Neural progenitor cell (in vitro differentiated cells): ENCODE measurements at regions not wholly inside any gene's neighbourhood (a gene's known extent, or its start where the extent isn't known, plus 50 kb on each side); places are given as distances from the start of the nearest gene placed in this dataset.

Experiments used
- DNase-seq: peaks from one replicate; pipeline ENCODE4 v3.0.0-alpha.2; 2016; ENCODE audit warnings: low spot score
- H2AFZ ChIP-seq: fragments of 200-600 bp; sonication (generic); replicated peaks from 2 replicates; pipeline ENCODE4 v1.6.1; 2016; ENCODE audit warnings: antibody characterized with exemption
- H3F3A ChIP-seq: fragments of 200-600 bp; sonication (generic); 2 replicates; pipeline ENCODE4 v1.6.1; 2016; ENCODE audit warnings: antibody characterized with exemption, low read depth
- H3K27ac ChIP-seq: fragments of 200-600 bp; sonication (generic); 2 replicates; pipeline ENCODE4 v1.5.1; 2016; ENCODE audit warnings: mild to moderate bottlenecking
- H3K27me3 ChIP-seq: fragments of 200-600 bp; sonication (generic); 2 replicates; pipeline ENCODE4 v1.6.1; 2016; ENCODE audit warnings: mild to moderate bottlenecking, moderate library complexity
- H3K36me3 ChIP-seq: fragments of 200-600 bp; sonication (generic); 2 replicates; pipeline ENCODE4 v1.5.1; 2016
- H3K4me1 ChIP-seq: fragments of 200-600 bp; sonication (generic); 2 replicates; pipeline ENCODE4 v1.6.1; 2016; ENCODE audit warnings: mixed run types
- H3K4me2 ChIP-seq: fragments of 200-600 bp; sonication (generic); 2 replicates; pipeline ENCODE4 v1.6.1; 2016
- H3K4me3 ChIP-seq: fragments of 200-600 bp; sonication (generic); 2 replicates; pipeline ENCODE4 v1.5.1; 2016
- H3K79me2 ChIP-seq: fragments of 200-600 bp; sonication (generic); 2 replicates; pipeline ENCODE4 v1.6.1; 2016; ENCODE audit warnings: low read depth
- H3K9ac ChIP-seq: fragments of 200-600 bp; sonication (generic); 2 replicates; pipeline ENCODE4 v1.6.1; 2016
- H3K9me3 ChIP-seq: fragments of 200-600 bp; sonication (generic); 2 replicates; pipeline ENCODE4 v1.5.1; 2016; ENCODE audit warnings: low read depth
- H4K20me1 ChIP-seq: fragments of 200-600 bp; sonication (generic); 2 replicates; pipeline ENCODE4 v1.6.1; 2016; ENCODE audit warnings: low read depth
- H3K27ac Mint-ChIP-seq: 3 replicates; pipeline ENCODE4 v1.8.0; 2021; ENCODE audit warnings: mixed read lengths
- H3K27me3 Mint-ChIP-seq: 2 replicates; pipeline ENCODE4 v1.8.0; 2022; ENCODE audit warnings: low read depth, mild to moderate bottlenecking, inconsistent platforms, moderate library complexity, mixed read lengths; ENCODE audit not compliant: insufficient read depth
- H3K36me3 Mint-ChIP-seq: 3 replicates; pipeline ENCODE4 v1.8.0; 2021; ENCODE audit warnings: mixed read lengths
- H3K4me1 Mint-ChIP-seq: 3 replicates; pipeline ENCODE4 v1.8.0; 2021; ENCODE audit warnings: mixed read lengths
- H3K4me3 Mint-ChIP-seq: 3 replicates; pipeline ENCODE4 v1.8.0; 2021; ENCODE audit warnings: mild to moderate bottlenecking, moderate library complexity, mixed read lengths
- H3K9me3 Mint-ChIP-seq: 3 replicates; pipeline ENCODE4 v1.8.0; 2020; ENCODE audit warnings: mixed read lengths
- EZH2 ChIP-seq: fragments of 200-600 bp; sonication (generic); IDR thresholded peaks from 2 replicates; pipeline ENCODE4 v1.6.1; 2017; ENCODE audit warnings: antibody characterized with exemption, mild to moderate bottlenecking, moderate library complexity
- EZH2phosphoT487 ChIP-seq: fragments of 200-600 bp; sonication (generic); IDR thresholded peaks from 2 replicates; pipeline ENCODE4 v1.6.1; 2017; ENCODE audit warnings: antibody characterized with exemption
- TF ChIP-seq, protein P1 (sequence below): fragments of 200-600 bp; sonication (generic); IDR thresholded peaks from 2 replicates; pipeline ENCODE4 v1.5.1; 2017; ENCODE audit warnings: antibody characterized with exemption, mild to moderate bottlenecking

DNA sequence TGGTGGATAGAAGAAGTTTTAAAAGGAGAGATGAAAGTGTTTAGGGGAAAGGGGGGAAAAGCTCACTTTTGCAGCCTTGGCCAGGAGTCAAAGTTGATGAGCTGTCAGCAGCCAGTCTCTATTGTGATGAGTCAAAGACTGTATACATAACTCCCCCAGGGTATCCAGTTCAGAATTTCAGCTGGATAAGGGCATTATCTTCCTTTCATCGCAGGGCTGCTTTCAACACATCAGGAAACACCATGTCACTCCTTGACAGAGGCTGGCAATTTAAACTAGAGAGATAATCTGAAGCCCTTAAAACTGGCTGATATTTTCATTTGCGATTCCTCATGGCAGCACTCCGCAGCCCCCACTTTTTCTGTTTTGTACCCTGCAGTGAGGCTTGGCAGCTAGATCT lies 328.5 kb downstream of the TBX15 start:
- no peak for TF ChIP-seq EZH2
- Histone ChIP-seq H3K27ac (no peak overlapping the region), H3K9ac (no peak overlapping the region), H3K27me3 (no peaks in the 10 kb centered on the region), H3K4me2 (no peak overlapping the region), H3K9me3 (peaks cover 9% of the 10 kb centered on the region), H3K36me3 (peaks cover 4% of the 10 kb centered on the region), H3K79me2 (no peaks in the 10 kb centered on the region), H3K4me1 (no peaks in the 10 kb centered on the region), H2AFZ (no peak overlapping the region), H3F3A (no peaks in the 10 kb centered on the region), H4K20me1 (no peaks in the 10 kb centered on the region), H3K4me3 (no peak overlapping the region)
- no peak overlapping the region for H3K4me3 Mint-ChIP-seq
- peak; percentile 6 for DNase-seq
- H3K4me1 Mint-ChIP-seq: peaks cover 8% of the 10 kb centered on the region
- H3K27ac Mint-ChIP-seq: peak overlapping the region; percentile 26
- H3K27me3 Mint-ChIP-seq: no peaks in the 10 kb centered on the region
- no peaks in the 10 kb centered on the region for H3K36me3 Mint-ChIP-seq
- peaks cover 2% of the 10 kb centered on the region for H3K9me3 Mint-ChIP-seq

DNA sequence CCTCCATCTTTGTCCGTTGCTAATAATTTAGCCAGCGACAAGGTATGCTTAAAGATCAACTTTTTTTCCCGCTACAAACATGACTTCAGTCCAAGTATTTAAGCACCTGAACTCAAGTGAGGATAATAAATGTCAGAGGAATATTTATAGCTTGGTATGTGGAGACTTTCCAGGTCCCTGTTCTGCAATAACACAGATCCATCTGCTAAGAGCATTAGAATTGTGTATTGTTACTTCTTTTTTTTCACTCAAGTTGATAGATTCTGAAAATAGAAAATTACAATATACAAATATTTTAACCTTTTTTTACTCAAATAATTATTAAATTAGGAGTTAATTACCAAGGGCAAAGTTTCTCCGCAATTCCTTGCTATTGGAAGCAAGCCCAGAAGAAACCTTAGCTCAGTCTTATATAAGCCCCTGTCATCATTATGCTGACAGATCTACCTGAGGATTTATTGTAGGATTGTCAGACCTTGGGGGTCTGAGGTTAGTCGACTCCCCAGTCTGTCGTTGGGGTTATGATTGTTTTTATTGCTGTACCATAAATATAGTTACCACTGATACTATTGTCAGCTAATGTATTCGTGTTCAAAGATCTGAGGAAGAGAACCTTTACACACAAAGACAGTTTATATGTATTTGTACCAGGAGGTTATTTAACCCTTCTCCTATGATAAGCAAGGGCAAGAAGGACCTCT lies 337.9 kb downstream of the TBX15 start:
- H3K79me2 ChIP-seq: no peaks in the 10 kb centered on the region
- no peaks in the 10 kb centered on the region for H3K9me3 ChIP-seq
- H4K20me1 ChIP-seq: no peaks in the 10 kb centered on the region
- TF ChIP-seq EZH2: no peak
- no peak for TF ChIP-seq EZH2phosphoT487
- TF ChIP-seq, protein P1, sequence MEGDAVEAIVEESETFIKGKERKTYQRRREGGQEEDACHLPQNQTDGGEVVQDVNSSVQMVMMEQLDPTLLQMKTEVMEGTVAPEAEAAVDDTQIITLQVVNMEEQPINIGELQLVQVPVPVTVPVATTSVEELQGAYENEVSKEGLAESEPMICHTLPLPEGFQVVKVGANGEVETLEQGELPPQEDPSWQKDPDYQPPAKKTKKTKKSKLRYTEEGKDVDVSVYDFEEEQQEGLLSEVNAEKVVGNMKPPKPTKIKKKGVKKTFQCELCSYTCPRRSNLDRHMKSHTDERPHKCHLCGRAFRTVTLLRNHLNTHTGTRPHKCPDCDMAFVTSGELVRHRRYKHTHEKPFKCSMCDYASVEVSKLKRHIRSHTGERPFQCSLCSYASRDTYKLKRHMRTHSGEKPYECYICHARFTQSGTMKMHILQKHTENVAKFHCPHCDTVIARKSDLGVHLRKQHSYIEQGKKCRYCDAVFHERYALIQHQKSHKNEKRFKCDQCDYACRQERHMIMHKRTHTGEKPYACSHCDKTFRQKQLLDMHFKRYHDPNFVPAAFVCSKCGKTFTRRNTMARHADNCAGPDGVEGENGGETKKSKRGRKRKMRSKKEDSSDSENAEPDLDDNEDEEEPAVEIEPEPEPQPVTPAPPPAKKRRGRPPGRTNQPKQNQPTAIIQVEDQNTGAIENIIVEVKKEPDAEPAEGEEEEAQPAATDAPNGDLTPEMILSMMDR: no peak
- no peak overlapping the region for H3K9ac ChIP-seq
- no peaks in the 10 kb centered on the region for H3F3A ChIP-seq
- no peak for DNase-seq
- H3K4me1 ChIP-seq: no peaks in the 10 kb centered on the region
- Mint-ChIP-seq H3K27me3 (no peaks in the 10 kb centered on the region), H3K4me1 (no peaks in the 10 kb centered on the region), H3K36me3 (no peaks in the 10 kb centered on the region), H3K27ac (no peak overlapping the region), H3K4me3 (no peak overlapping the region), H3K9me3 (no peaks in the 10 kb centered on the region)
- H3K36me3 ChIP-seq: no peaks in the 10 kb centered on the region
- no peak overlapping the region for H3K4me3 ChIP-seq
- H3K27ac ChIP-seq: no peak overlapping the region
- H3K4me2 ChIP-seq: no peak overlapping the region
- no peak overlapping the region for H2AFZ ChIP-seq
- H3K27me3 ChIP-seq: no peaks in the 10 kb centered on the region

DNA sequence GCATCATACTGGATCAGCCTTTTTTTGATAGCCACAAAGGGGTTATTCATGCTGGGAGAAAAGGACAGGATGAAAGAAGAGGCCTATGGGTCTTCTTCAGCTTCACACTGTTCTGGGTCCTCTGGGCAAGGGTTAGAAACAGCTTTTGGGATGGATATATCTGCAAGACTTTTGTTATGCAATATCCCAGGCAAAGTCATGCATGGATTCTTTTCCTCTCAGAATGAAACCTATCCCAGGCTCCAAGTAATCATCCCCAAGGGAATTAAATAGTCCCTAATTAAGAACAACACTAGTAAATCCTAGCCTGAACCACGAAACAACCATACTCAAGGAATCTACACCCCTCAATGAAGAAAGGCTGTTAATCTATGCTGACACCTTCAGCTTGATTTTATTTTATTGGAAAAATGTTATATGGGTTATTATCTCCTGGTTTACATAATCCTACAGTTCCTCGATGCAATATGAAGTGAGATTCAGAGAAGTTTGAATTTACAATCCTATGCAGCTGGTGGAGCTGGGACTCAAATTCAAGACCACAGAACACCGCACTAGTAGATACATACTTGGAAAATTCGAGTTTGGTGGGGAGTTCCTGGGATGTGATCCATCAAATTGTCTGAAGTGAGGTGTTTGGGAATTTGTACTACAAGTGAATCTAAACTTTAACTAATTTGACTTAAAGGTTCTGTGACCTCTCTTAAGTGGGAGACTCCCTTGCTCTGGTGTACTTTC lies 338.6 kb downstream of the TBX15 start:
- no peaks in the 10 kb centered on the region for H3F3A ChIP-seq

More for the DNA sequence above, 338.6 kb downstream of the TBX15 start:
- TF ChIP-seq, protein P1: no peak
- TF ChIP-seq EZH2phosphoT487: no peak
- no peak for TF ChIP-seq EZH2
- H3K79me2 ChIP-seq: no peaks in the 10 kb centered on the region
- H3K4me2 ChIP-seq: no peak overlapping the region
- no peaks in the 10 kb centered on the region for H4K20me1 ChIP-seq
- no peak overlapping the region for H3K27ac Mint-ChIP-seq
- H3K4me3 Mint-ChIP-seq: no peak overlapping the region
- no peaks in the 10 kb centered on the region for H3K36me3 Mint-ChIP-seq
- H2AFZ ChIP-seq: no peak overlapping the region
- no peak overlapping the region for H3K27ac ChIP-seq
- no peaks in the 10 kb centered on the region for H3K27me3 Mint-ChIP-seq
- no peak for DNase-seq
- no peaks in the 10 kb centered on the region for H3K9me3 ChIP-seq
- no peaks in the 10 kb centered on the region for H3K9me3 Mint-ChIP-seq
- H3K4me1 ChIP-seq: no peaks in the 10 kb centered on the region
- no peak overlapping the region for H3K9ac ChIP-seq
- no peaks in the 10 kb centered on the region for H3K27me3 ChIP-seq
- no peak overlapping the region for H3K4me3 ChIP-seq
- no peaks in the 10 kb centered on the region for H3K4me1 Mint-ChIP-seq
- H3K36me3 ChIP-seq: no peaks in the 10 kb centered on the region
